H4 (cell line): ENCODE measurements at regions not wholly inside any gene's neighbourhood (a gene's known extent, or its start where the extent isn't known, plus 50 kb on each side); places are given as distances from the start of the nearest gene placed in this dataset.
"Not testable (repeated sequence)": the region's sequence is repeated elsewhere in the genome, so short reads cannot be mapped to it uniquely, and the experiment has no call there.

Experiments
- DNase-seq: peaks from one replicate; pipeline ENCODE4 v3.0.0-alpha.2; 2015; ENCODE audit warnings: low spot score

- peak; percentile 27 for DNase-seq
Observed at GRCh38 chr11:7143908-7144307, 55.1 kb downstream of the RBMXL2 start.

DNA sequence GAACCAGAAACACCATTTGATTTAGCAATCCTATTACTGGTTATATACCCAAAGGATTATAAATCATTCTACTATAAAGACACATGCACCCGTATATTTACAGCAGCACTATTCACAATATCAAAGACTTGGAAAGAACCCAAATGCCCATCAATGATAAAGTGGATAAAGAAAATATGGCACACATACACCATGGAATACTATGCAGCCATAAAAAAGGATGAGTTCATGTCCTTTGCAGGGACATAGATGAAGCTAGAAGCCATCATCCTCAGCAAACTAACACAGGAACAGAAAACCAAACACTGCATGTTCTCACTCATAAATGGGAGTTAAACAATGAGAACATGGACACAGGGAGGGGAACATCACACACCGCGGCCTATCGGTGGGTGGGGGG is 61.3 kb downstream of the RBMXL2 start:
- not testable (repeated sequence) for DNase-seq

- DNase-seq, result peak; percentile 22
Observed at GRCh38 chr11:7154881-7155361, 66.1 kb downstream of the RBMXL2 start.

- peak; percentile 57 for DNase-seq
Observed at GRCh38 chr11:7160814-7161489, 72.2 kb downstream of the RBMXL2 start.

- DNase-seq, result no peak
Observed at GRCh38 chr11:7165911-7166310, 77.1 kb downstream of the RBMXL2 start.

GRCh38 chr11:7167976-7168740 is 79.4 kb downstream of the RBMXL2 start:
- no peak for DNase-seq

DNA sequence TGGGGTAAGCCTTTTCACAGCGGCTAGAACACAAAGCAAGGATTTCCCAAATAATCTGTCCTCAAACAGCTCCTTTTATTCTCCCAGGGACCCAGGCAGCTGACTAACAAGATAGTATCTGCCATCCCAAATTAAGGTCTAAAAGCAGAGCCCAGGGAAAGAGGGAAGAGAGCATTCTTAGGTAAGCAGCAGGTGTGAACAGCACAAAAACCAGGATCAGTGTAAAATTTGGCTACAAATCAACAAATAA is 79.9 kb downstream of the RBMXL2 start:
- DNase-seq, result no peak

- peak; percentile 19 for DNase-seq
Observed at GRCh38 chr11:7170431-7170830, 81.3 kb upstream of the SYT9 start.

- DNase-seq, result no peak
Observed at GRCh38 chr11:7175007-7175406, 76.7 kb upstream of the SYT9 start.

- DNase-seq, result no peak
Observed at GRCh38 chr11:7186190-7186589, 65.5 kb upstream of the SYT9 start.

DNA sequence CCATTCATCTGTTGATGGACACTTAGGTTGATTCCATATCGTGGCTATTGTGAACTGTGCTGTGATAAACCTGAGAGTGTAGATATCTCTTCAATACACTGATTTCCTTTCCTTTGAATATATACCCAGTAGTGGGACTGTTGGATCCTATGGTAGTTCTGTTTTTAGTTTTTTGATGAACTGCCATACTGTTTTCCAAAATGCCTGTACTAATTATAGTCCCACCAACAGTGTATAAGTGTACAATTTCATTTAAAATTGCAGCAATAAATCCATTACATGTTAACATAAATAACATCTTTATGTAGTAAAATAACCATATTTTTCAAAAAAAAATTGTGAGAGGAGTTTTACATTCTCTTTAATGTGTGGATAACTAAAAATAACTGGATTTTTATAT is 65.0 kb upstream of the SYT9 start:
- DNase-seq, result no peak

DNA sequence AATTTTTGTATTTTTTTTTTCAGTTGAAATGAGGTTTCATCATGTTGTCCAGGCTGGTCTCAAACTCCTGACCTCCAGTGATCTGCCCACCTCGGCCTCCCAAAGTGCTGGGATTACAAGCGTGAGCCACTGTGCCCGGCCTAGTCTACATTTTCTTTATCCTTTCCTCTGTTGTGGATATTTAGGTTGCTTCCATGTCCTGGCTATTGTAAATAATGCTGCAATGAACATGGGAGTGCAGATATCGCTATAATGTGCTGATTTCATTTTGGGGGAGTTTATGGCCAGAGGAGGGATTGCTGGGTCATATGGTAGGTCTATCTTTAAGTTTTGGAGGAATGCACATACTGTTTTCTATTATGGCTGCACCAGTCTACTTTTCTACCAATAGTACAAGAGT is 58.9 kb upstream of the SYT9 start:
- not testable (repeated sequence) for DNase-seq

GRCh38 chr11:7196396-7197146 is 55.1 kb upstream of the SYT9 start:
- DNase-seq, result no peak

GRCh38 chr11:7197469-7197868 is 54.2 kb upstream of the SYT9 start:
- no peak for DNase-seq
